ENCODE measurements at regions not wholly inside any gene's neighbourhood (a gene's known extent, or its start where the extent isn't known, plus 50 kb on each side); places are given as distances from the start of the nearest gene placed in this dataset.

DNA sequence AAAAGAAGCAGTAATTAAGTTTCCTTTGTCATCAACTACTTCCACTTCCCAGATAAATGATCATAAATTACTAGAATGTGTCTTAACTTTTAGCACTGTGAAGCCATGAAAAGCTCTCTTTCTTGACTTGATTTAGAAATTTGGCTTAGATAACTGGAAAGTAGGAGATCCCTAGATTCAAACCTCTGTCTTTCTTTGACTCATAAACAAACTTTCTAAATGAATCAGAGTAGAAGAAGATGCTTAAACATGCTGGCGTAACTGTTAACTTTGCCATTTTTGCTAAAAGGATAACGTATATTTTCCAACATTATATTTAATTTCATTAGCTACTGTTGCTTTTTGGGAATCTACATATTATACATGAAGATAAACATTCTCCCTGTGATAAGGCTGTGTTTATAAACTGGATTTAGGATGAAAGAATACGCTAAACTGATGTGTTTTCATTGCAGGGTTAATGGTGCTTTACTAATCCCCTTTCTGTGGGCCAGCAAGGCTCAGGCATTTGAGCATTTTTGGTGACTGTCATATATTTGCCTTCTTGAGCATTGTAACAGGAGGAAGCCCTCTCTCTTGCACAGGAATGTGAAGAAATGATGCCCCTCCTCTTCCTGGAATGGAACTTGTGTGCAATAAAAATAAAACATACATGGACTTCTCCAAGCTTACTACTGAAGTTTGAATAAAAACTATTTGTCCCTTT lies 301.4 kb downstream of the BMP4 start (continued):
- no peak for TF ChIP-seq CREBBP (IDR thresholded peaks at IDR 0.05; ENCODE audit: low read depth, low read length)
- TF ChIP-seq POLR2A (conservative IDR thresholded peaks at IDR 0.05), result no peak
- TF ChIP-seq TCF7 (IDR thresholded peaks at IDR 0.05; ENCODE audit: borderline replicate concordance), result no peak

DNA sequence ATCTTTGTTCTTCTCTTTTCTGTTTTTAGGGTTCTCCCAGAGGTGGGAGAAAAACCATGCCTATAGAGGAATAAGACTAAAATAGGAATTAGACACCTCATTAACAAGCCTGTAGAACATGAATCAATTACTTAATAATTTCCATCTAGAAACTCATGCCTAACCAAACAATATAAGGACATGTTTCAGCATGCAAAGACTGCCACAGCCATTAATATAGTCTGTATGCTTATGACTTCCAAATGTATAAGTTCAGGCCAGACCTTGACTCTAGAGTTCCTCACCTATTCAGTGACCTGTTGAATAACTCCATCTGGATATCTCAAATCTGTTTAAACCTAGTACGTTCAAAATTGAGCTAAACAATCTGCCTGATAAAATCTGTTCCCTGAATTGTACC lies 304.6 kb downstream of the BMP4 start:
- Histone ChIP-seq H3K36me3 (ENCODE audit: control insufficient read depth, insufficient read depth, low read length) (no peaks in the 10 kb centered on the region), H3K4me2 (ENCODE audit: insufficient read depth, low read length) (no peak overlapping the region), H4K20me1 (replicated peaks; ENCODE audit: control insufficient read depth, insufficient read depth, low read length) (no peaks in the 10 kb centered on the region), H3K27ac (ENCODE audit: extremely low read depth, low read depth, low read length) (no peak overlapping the region), H3K4me1 (replicated peaks in 1 of 2; ENCODE audit: control insufficient read depth in 2 of 2, insufficient read depth in 2 of 2, low read length in 2 of 2) (no peaks in the 10 kb centered on the region), H3K9me3 (replicated peaks; ENCODE audit: control insufficient read depth, insufficient read depth, low read depth, low read length) (no peaks in the 10 kb centered on the region; the same call in 1 of the 2 replicates), H2AFZ (ENCODE audit: low read depth, low read length) (no peak overlapping the region), H3K4me3 (no peak overlapping the region), H3K9ac (ENCODE audit: insufficient read depth in 1 of 2, low read depth in 2 of 2, low read length in 2 of 2) (no peak overlapping the region), H3K27me3 (ENCODE audit: control insufficient read depth in 2 of 2, insufficient read depth in 2 of 2, low read length in 2 of 2) (no peaks in the 10 kb centered on the region), H3K79me2 (ENCODE audit: control insufficient read depth, insufficient read depth, low read length) (no peaks in the 10 kb centered on the region), H3K9me1 (ENCODE audit: control insufficient read depth, insufficient read depth, low read length) (no peaks in the 10 kb centered on the region)
- in situ Hi-C loops (cut with MboI), result no loop called here
- FAIRE-seq (no peak), ATAC-seq (no peak), DNase-seq (ENCODE audit: extremely low read depth in 1 of 4, low spot score in 3 of 4) (no peak)
- CTCF ChIA-PET (ENCODE audit: low intra/inter-chr PET ratio), result no interaction called here
- intact Hi-C loops (cut with micrococcal nuclease), result no loop called here
- BruUV-seq (replicated peaks), result no TSS peak
- WGBS (ENCODE audit: insufficient coverage, low coverage, missing lambda C conversion rate), result 0% methylated on average over 1 of the region's 1 CpG
- POLR2A ChIA-PET, result no interaction called here
- TF ChIP-seq LCOR (CRISPR knock-in tag; IDR thresholded peaks at IDR 0.05), result no peak
- TF ChIP-seq TAF9B (IDR thresholded peaks at IDR 0.05; ENCODE audit: partially characterized antibody), result no peak
- TF ChIP-seq, protein P1, sequence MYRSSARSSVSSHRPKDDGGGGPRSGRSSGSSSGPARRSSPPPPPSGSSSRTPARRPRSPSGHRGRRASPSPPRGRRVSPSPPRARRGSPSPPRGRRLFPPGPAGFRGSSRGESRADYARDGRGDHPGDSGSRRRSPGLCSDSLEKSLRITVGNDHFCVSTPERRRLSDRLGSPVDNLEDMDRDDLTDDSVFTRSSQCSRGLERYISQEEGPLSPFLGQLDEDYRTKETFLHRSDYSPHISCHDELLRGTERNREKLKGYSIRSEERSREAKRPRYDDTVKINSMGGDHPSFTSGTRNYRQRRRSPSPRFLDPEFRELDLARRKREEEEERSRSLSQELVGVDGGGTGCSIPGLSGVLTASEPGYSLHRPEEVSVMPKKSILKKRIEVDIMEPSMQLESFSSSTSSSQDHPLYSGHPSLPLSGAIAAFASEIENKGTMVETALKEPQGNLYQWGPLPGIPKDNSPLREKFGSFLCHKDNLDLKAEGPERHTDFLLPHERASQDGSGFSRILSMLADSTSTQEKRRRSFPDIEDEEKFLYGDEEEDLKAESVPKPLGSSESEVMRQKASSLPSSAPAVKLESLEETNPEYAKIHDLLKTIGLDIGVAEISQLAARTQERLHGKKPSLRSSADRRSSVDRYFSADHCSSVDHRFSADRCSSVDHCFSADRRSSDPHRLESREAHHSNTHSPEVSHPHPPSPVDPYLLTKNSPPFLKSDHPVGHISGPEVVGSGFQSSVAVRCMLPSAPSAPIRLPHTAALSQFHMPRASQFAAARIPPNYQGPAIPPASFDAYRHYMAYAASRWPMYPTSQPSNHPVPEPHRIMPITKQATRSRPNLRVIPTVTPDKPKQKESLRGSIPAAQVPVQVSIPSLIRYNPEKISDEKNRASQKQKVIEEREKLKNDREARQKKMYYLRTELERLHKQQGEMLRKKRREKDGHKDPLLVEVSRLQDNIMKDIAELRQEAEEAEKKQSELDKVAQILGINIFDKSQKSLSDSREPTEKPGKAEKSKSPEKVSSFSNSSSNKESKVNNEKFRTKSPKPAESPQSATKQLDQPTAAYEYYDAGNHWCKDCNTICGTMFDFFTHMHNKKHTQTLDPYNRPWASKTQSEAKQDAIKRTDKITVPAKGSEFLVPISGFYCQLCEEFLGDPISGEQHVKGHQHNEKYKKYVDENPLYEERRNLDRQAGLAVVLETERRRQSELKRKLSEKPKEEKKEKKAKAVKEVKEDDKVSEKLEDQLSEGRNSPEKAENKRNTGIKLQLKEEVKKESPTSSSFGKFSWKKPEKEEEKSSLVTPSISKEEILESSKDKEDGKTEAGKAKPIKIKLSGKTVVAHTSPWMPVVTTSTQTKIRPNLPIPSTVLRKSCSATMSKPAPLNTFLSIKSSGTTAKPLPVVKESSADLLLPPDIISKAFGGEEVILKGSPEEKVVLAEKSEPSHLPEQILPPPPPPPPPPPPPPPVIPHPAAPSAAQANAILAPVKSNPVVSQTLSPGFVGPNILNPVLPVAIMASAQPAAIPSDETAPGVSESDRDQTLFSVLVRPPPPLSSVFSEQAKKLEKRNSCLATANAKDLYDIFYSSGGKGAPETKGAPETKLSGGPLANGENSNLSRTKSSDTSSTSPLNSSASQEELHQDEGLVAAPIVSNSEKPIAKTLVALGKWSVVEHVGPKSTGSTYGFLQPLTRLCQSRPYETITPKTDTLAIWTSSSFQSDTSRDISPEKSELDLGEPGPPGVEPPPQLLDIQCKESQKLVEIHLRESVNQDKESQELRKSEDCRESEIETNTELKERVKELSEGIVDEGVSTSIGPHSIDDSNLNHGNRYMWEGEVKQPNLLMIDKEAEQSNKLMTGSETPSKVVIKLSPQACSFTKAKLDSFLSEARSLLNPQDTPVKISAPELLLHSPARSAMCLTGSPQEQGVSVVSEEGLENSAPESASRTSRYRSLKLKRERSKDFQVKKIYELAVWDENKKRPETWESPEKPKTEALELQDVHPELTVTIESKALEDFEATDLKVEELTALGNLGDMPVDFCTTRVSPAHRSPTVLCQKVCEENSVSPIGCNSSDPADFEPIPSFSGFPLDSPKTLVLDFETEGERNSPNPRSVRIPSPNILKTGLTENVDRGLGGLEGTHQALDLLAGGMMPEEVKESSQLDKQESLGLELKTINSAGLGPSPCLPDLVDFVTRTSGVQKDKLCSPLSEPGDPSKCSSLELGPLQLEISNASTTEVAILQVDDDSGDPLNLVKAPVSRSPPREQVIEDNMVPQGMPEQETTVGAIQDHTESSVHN (IDR thresholded peaks at IDR 0.05; ENCODE audit: borderline replicate concordance in 1 of 2, low read depth in 1 of 2), result no peak
- TF ChIP-seq RBM17 (IDR thresholded peaks at IDR 0.05; ENCODE audit: borderline replicate concordance, low read depth, low read length), result no peak
- TF ChIP-seq ZFP1 (CRISPR knock-in tag; IDR thresholded peaks at IDR 0.05), result no peak
- no peak for TF ChIP-seq SMAD2 (IDR thresholded peaks at IDR 0.05; ENCODE audit: low read depth, low read length)
- no peak for TF ChIP-seq GTF2A2 (tag; IDR thresholded peaks at IDR 0.05)
- TF ChIP-seq RBM14 (IDR thresholded peaks at IDR 0.05; ENCODE audit: borderline replicate concordance, insufficient read depth, low read depth, low read length), result no peak
